ENCODE measurements at regions not wholly inside any gene's neighbourhood (a gene's known extent, or its start where the extent isn't known, plus 50 kb on each side); places are given as distances from the start of the nearest gene placed in this dataset.
A peak's percentile ranks its signal among the peaks of the same experiment; 100 is the strongest.

- H3K27ac Mint-ChIP-seq: no peak overlapping the region
- POLR2A ChIA-PET: no interaction called here
- peaks cover 0 to 2% (median 0%) of the 10 kb centered on the region in 4 donors for H3K4me1 Mint-ChIP-seq
- DNase-seq (no peak), ATAC-seq (no peak)
- no peaks in the 10 kb centered on the region for H3K36me3 Mint-ChIP-seq
- H3K27me3 Mint-ChIP-seq: peaks cover 0 to 9% (median 0%) of the 10 kb centered on the region in 5 donors
- no peak overlapping the region for H3K4me3 Mint-ChIP-seq
- peaks cover 0 to under 1% (median 0%) of the 10 kb centered on the region in 9 donors for H3K9me3 Mint-ChIP-seq
Measured at GRCh38 chr3:43783987-43784639, 93.4 kb downstream of the ABHD5 start.

GRCh38 chr3:43784640-43785011 is 93.9 kb downstream of the ABHD5 start:
- Mint-ChIP-seq H3K36me3 (no peaks in the 10 kb centered on the region), H3K4me1 (peaks cover 0 to 2% (median 0%) of the 10 kb centered on the region in 4 donors), H3K9me3 (no peaks in the 10 kb centered on the region), H3K27me3 (peaks cover 0 to 12% (median 0%) of the 10 kb centered on the region in 5 donors), H3K4me3 (no peak overlapping the region), H3K27ac (no peak overlapping the region)
- ATAC-seq (no peak), DNase-seq (no peak)
- POLR2A ChIA-PET: no interaction called here

GRCh38 chr3:43785551-43785950 is 94.8 kb downstream of the ABHD5 start:
- Mint-ChIP-seq H3K36me3 (no peaks in the 10 kb centered on the region), H3K4me3 (no peak overlapping the region), H3K9me3 (no peaks in the 10 kb centered on the region), H3K27ac (peak overlapping the region in 2 of 10 donors; percentile 68 to 85), H3K4me1 (peaks cover 0 to 2% (median 0%) of the 10 kb centered on the region in 4 donors), H3K27me3 (peaks cover 0 to 15% (median 1%) of the 10 kb centered on the region in 5 donors)
- ATAC-seq (no peak), DNase-seq (no peak)
- POLR2A ChIA-PET: no interaction called here

- Mint-ChIP-seq H3K4me1 (peaks cover 0 to 2% (median 0%) of the 10 kb centered on the region in 4 donors), H3K27ac (no peak overlapping the region), H3K36me3 (no peaks in the 10 kb centered on the region), H3K9me3 (no peaks in the 10 kb centered on the region), H3K4me3 (no peak overlapping the region), H3K27me3 (peaks cover 0 to 17% (median 1%) of the 10 kb centered on the region in 5 donors)
- ATAC-seq (no peak), DNase-seq (no peak)
- POLR2A ChIA-PET: no interaction called here
Measured at GRCh38 chr3:43786102-43786501, 95.4 kb downstream of the ABHD5 start.

- ATAC-seq (no peak), DNase-seq (no peak)
- POLR2A ChIA-PET: no interaction called here
- H3K27ac Mint-ChIP-seq: no peak overlapping the region
- H3K36me3 Mint-ChIP-seq: no peaks in the 10 kb centered on the region
- H3K27me3 Mint-ChIP-seq: peaks cover 0 to 19% (median 5%) of the 10 kb centered on the region in 5 donors
- H3K9me3 Mint-ChIP-seq: no peaks in the 10 kb centered on the region
- H3K4me3 Mint-ChIP-seq: no peak overlapping the region
- peaks cover 0 to 2% (median 0%) of the 10 kb centered on the region in 4 donors for H3K4me1 Mint-ChIP-seq
Measured at GRCh38 chr3:43786526-43787305, 96.0 kb downstream of the ABHD5 start.

- Mint-ChIP-seq H3K9me3 (no peaks in the 10 kb centered on the region), H3K27me3 (peaks cover 0 to 19% (median 5%) of the 10 kb centered on the region in 5 donors), H3K36me3 (no peaks in the 10 kb centered on the region), H3K4me3 (no peak overlapping the region), H3K4me1 (no peaks in the 10 kb centered on the region), H3K27ac (no peak overlapping the region)
- no peak for ATAC-seq
- POLR2A ChIA-PET: no interaction called here
- DNase-seq: no peak
Measured at GRCh38 chr3:43787330-43787729, 96.6 kb downstream of the ABHD5 start.

GRCh38 chr3:43789028-43789427 is 98.3 kb downstream of the ABHD5 start:
- H3K4me3 Mint-ChIP-seq: no peak overlapping the region
- no peaks in the 10 kb centered on the region for H3K36me3 Mint-ChIP-seq
- no peaks in the 10 kb centered on the region for H3K9me3 Mint-ChIP-seq
- DNase-seq: no peak
- no peaks in the 10 kb centered on the region for H3K4me1 Mint-ChIP-seq
- POLR2A ChIA-PET: no interaction called here
- no peak for ATAC-seq
- peaks cover 1 to 19% (median 6%) of the 10 kb centered on the region in 5 donors for H3K27me3 Mint-ChIP-seq
- H3K27ac Mint-ChIP-seq: peak overlapping the region in 1 of 10 donors; percentile 29

GRCh38 chr3:43790060-43790459 is 99.3 kb downstream of the ABHD5 start:
- DNase-seq (no peak), ATAC-seq (no peak)
- peaks cover 1 to 19% (median 8%) of the 10 kb centered on the region in 5 donors for H3K27me3 Mint-ChIP-seq
- no peaks in the 10 kb centered on the region for H3K36me3 Mint-ChIP-seq
- no peak overlapping the region for H3K4me3 Mint-ChIP-seq
- no peaks in the 10 kb centered on the region for H3K9me3 Mint-ChIP-seq
- POLR2A ChIA-PET: no interaction called here
- no peaks in the 10 kb centered on the region for H3K4me1 Mint-ChIP-seq
- no peak overlapping the region for H3K27ac Mint-ChIP-seq

GRCh38 chr3:43790476-43790875 is 99.7 kb downstream of the ABHD5 start:
- POLR2A ChIA-PET: no interaction called here
- ATAC-seq: no peak
- H3K36me3 Mint-ChIP-seq: no peaks in the 10 kb centered on the region
- H3K4me3 Mint-ChIP-seq: no peak overlapping the region
- peak overlapping the region in 1 of 10 donors; percentile 46 for H3K27ac Mint-ChIP-seq
- H3K4me1 Mint-ChIP-seq: no peaks in the 10 kb centered on the region
- DNase-seq: no peak
- H3K9me3 Mint-ChIP-seq: no peaks in the 10 kb centered on the region
- peaks cover 1 to 19% (median 10%) of the 10 kb centered on the region in 5 donors for H3K27me3 Mint-ChIP-seq

- H3K27me3 Mint-ChIP-seq: peaks cover 5 to 20% (median 17%) of the 10 kb centered on the region in 5 donors
- no peak overlapping the region for H3K27ac Mint-ChIP-seq
- ATAC-seq: no peak
- DNase-seq: no peak
- H3K9me3 Mint-ChIP-seq: peaks cover 0 to 1% (median 0%) of the 10 kb centered on the region in 9 donors
- POLR2A ChIA-PET: no interaction called here
- H3K4me1 Mint-ChIP-seq: no peaks in the 10 kb centered on the region
- H3K36me3 Mint-ChIP-seq: no peaks in the 10 kb centered on the region
- no peak overlapping the region for H3K4me3 Mint-ChIP-seq
Measured at GRCh38 chr3:43791246-43791645, 100.5 kb downstream of the ABHD5 start.

GRCh38 chr3:43792904-43793303 is 102.2 kb downstream of the ABHD5 start:
- peaks cover 0 to 1% (median 0%) of the 10 kb centered on the region in 9 donors for H3K9me3 Mint-ChIP-seq
- H3K27ac Mint-ChIP-seq: no peak overlapping the region
- no peak for ATAC-seq
- peaks cover 9 to 30% (median 13%) of the 10 kb centered on the region in 5 donors for H3K27me3 Mint-ChIP-seq
- no peak overlapping the region for H3K4me3 Mint-ChIP-seq
- DNase-seq: no peak
- H3K4me1 Mint-ChIP-seq: no peaks in the 10 kb centered on the region
- no peaks in the 10 kb centered on the region for H3K36me3 Mint-ChIP-seq
- POLR2A ChIA-PET: no interaction called here

- no peak for ATAC-seq
- Mint-ChIP-seq H3K4me1 (no peaks in the 10 kb centered on the region), H3K27ac (no peak overlapping the region), H3K27me3 (peaks cover 9 to 30% (median 17%) of the 10 kb centered on the region in 5 donors), H3K36me3 (no peaks in the 10 kb centered on the region), H3K9me3 (peaks cover 0 to 1% (median 0%) of the 10 kb centered on the region in 9 donors), H3K4me3 (no peak overlapping the region)
- POLR2A ChIA-PET: no interaction called here
- no peak for DNase-seq
Measured at GRCh38 chr3:43793648-43794372, 103.1 kb downstream of the ABHD5 start.

GRCh38 chr3:43794776-43795175 is 104.0 kb downstream of the ABHD5 start:
- POLR2A ChIA-PET: no interaction called here
- no peak overlapping the region for H3K27ac Mint-ChIP-seq
- H3K4me3 Mint-ChIP-seq: no peak overlapping the region
- peaks cover 9 to 30% (median 12%) of the 10 kb centered on the region in 5 donors for H3K27me3 Mint-ChIP-seq
- DNase-seq (no peak), ATAC-seq (no peak)
- no peaks in the 10 kb centered on the region for H3K4me1 Mint-ChIP-seq
- H3K36me3 Mint-ChIP-seq: no peaks in the 10 kb centered on the region
- H3K9me3 Mint-ChIP-seq: peaks cover 0 to 2% (median 0%) of the 10 kb centered on the region in 9 donors
